Breast epithelium (tissue), 4 donors: ENCODE measurements at regions not wholly inside any gene's neighbourhood (a gene's known extent, or its start where the extent isn't known, plus 50 kb on each side); places are given as distances from the start of the nearest gene placed in this dataset.

Experiments
- DNase-seq, 2 donors: peaks; one replicate each; pipeline ENCODE4 v3.0.0-alpha.2; 2019; ENCODE audit warnings: low spot score in 2 of 2
- H3K27ac ChIP-seq, 2 donors: fragments of 200-600 bp; sonication (generic) in 1 of 2; one replicate each; pipeline ENCODE4 v1.5.1; 2016 to 2019; ENCODE audit warnings: mild to moderate bottlenecking in 1 of 2
- H3K27me3 ChIP-seq, 2 donors: fragments of 200-600 bp; sonication (generic) in 1 of 2; one replicate each; pipeline versions ENCODE4 v1.5.1 to v1.6.0; 2017 to 2019; ENCODE audit warnings: control low read depth in 1 of 2, mild to moderate bottlenecking in 1 of 2
- H3K36me3 ChIP-seq: fragments of 200-600 bp; one replicate; pipeline ENCODE4 v1.5.1; 2019
- H3K4me1 ChIP-seq, 2 donors: fragments of 200-600 bp; sonication (generic); one replicate each; pipeline ENCODE4 v1.5.1; 2016 to 2019; ENCODE audit warnings: control low read depth in 1 of 2
- H3K4me3 ChIP-seq, 3 donors: fragments of 200-600 bp; sonication (generic); 1 replicate in 2 of 3; 2 replicates in 1 of 3; pipeline ENCODE4 v1.5.1; 2016 to 2019; ENCODE audit warnings: mild to moderate bottlenecking in 3 of 3, moderate library complexity in 2 of 3
- H3K9me3 ChIP-seq, 2 donors: fragments of 200-600 bp; sonication (generic) in 1 of 2; one replicate each; pipeline ENCODE4 v1.5.1; 2016 to 2019; ENCODE audit warnings: control low read depth in 1 of 2
- POLR2A ChIP-seq: fragments of 450-650 bp; IDR thresholded peaks from one replicate; pipeline ENCODE4 v1.6.1; 2016; ENCODE audit warnings: antibody characterized with exemption, mild to moderate bottlenecking, moderate library complexity
- POLR2AphosphoS5 ChIP-seq, 3 donors: sonication (generic); formaldehyde crosslinking; IDR thresholded peaks; one replicate each; pipeline ENCODE4 v1.6.1; 2017; ENCODE audit warnings: antibody characterized with exemption in 3 of 3
- intact Hi-C: fragments of 100-400 bp; cut with DNase I; formaldehyde crosslinking; loops from one replicate; pipeline ENCODE4 v1.15.1; 2023; ENCODE audit warnings: low total_unique reads
- TF ChIP-seq, protein P1 (sequence below), 3 donors: fragments of 450-650 bp; IDR thresholded peaks; one replicate each; pipeline ENCODE4 v1.5.1; 2016 to 2017; ENCODE audit warnings: antibody characterized with exemption in 3 of 3, mild to moderate bottlenecking in 3 of 3, moderate library complexity in 3 of 3

DNA sequence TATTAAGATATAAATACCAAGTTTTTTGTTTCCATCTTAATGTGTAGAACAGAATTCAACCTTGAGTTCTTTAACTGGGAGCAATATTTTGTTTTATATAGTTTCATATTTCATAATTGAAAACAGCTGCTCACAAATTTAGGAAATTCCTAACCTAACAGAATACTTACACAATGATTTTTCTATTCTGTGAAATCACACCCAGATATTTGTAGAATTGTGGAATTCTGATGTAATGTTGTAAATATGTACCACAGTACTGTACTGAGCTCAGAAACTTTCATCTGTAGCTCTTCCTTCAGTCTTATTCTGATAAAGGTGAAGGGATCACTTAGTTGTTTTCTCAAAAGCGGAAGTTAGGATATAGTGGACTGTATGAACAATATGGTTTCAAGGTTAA lies 143.4 kb upstream of the GLI3 start:
- no peaks in the 10 kb centered on the region for H3K4me1 ChIP-seq
- no peaks in the 10 kb centered on the region for H3K27me3 ChIP-seq
- no peaks in the 10 kb centered on the region for H3K9me3 ChIP-seq
- no peak overlapping the region for H3K27ac ChIP-seq
- intact Hi-C loops, result no loop called here
- H3K4me3 ChIP-seq, result no peak overlapping the region
- TF ChIP-seq POLR2AphosphoS5 (IDR thresholded peaks at IDR 0.05) (no peak), POLR2A (no peak)
- TF ChIP-seq, protein P1, sequence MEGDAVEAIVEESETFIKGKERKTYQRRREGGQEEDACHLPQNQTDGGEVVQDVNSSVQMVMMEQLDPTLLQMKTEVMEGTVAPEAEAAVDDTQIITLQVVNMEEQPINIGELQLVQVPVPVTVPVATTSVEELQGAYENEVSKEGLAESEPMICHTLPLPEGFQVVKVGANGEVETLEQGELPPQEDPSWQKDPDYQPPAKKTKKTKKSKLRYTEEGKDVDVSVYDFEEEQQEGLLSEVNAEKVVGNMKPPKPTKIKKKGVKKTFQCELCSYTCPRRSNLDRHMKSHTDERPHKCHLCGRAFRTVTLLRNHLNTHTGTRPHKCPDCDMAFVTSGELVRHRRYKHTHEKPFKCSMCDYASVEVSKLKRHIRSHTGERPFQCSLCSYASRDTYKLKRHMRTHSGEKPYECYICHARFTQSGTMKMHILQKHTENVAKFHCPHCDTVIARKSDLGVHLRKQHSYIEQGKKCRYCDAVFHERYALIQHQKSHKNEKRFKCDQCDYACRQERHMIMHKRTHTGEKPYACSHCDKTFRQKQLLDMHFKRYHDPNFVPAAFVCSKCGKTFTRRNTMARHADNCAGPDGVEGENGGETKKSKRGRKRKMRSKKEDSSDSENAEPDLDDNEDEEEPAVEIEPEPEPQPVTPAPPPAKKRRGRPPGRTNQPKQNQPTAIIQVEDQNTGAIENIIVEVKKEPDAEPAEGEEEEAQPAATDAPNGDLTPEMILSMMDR (IDR thresholded peaks at IDR 0.05), result no peak
- H3K36me3 ChIP-seq, result no peaks in the 10 kb centered on the region
- DNase-seq, result no peak

DNA sequence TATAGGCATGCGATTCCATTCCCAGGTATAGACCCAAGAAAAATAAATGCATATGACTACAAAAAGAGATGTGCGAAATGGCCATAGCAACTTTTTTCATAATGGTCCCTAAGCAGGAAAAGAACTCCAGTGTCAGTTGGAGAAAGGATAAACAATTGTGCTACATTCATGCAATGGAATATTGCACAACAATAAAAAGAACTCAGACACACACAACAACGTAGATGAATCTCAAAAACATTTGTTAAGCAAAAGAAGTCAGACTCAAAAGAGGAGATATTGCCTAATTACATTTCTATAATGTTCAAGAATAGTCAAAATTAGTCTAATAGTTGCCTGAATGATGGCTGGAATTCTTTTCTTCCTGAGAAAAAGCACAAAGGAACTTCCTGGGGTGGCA lies 141.1 kb upstream of the GLI3 start:
- TF ChIP-seq POLR2AphosphoS5 (IDR thresholded peaks at IDR 0.05) (no peak), POLR2A (no peak)
- TF ChIP-seq, protein P1 (IDR thresholded peaks at IDR 0.05), result no peak
- H3K27me3 ChIP-seq, result no peaks in the 10 kb centered on the region
- H3K4me1 ChIP-seq, result no peaks in the 10 kb centered on the region
- DNase-seq, result no peak
- H3K27ac ChIP-seq, result no peak overlapping the region
- intact Hi-C loops, result no loop called here
- no peak overlapping the region for H3K4me3 ChIP-seq
- no peaks in the 10 kb centered on the region for H3K9me3 ChIP-seq
- H3K36me3 ChIP-seq, result no peaks in the 10 kb centered on the region

DNA sequence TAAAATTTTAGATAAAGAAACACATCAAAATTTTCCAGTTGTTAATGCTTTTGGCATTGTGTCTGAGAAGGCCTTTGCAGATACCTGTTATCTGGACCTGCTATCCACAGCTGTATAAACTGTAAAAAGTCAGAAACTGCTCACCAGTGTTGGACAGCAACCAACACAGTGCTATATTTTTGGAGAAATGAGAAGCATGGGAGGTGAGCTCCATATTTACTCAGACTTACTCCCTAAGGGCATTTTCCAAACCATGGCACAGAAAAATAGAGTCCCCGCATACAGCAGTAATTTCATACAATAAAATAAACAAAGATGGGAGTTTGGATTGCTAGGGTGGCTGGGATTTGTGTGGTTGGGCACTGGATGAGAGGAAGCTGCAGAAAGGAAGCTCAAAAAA lies 136.3 kb upstream of the GLI3 start:
- intact Hi-C loops, result no loop called here
- Histone ChIP-seq H3K4me3 (no peak overlapping the region), H3K27ac (no peak overlapping the region), H3K27me3 (no peaks in the 10 kb centered on the region), H3K9me3 (peaks cover 0 to 5% of the 10 kb centered on the region in 2 donors), H3K36me3 (no peaks in the 10 kb centered on the region), H3K4me1 (no peaks in the 10 kb centered on the region)
- DNase-seq, result no peak
- TF ChIP-seq POLR2A (no peak), POLR2AphosphoS5 (IDR thresholded peaks at IDR 0.05) (no peak)
- TF ChIP-seq, protein P1 (IDR thresholded peaks at IDR 0.05), result no peak

DNA sequence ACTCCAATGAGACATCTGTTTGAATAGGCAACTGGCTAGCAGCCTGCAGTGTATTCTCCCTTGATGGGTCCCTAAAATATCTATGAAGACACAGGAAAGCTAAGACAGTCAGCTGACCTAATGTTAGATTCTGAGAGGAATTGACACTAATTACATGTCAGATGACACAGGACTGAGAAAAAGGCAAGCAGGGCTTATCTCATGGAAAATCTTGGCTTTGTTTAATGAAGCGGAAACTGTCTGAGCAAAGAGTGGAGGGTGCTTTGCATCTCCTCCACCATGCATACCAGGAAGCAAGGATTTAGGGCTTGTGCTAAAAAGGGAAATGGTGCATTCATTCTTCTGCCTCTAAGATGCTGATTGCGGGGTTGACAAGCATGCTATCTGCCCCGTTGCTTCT lies 135.5 kb upstream of the GLI3 start:
- intact Hi-C loops, result no loop called here
- H3K4me3 ChIP-seq, result no peak overlapping the region
- H3K9me3 ChIP-seq, result peaks cover 0 to 13% of the 10 kb centered on the region in 2 donors
- TF ChIP-seq POLR2A (no peak), POLR2AphosphoS5 (IDR thresholded peaks at IDR 0.05) (no peak)
- TF ChIP-seq, protein P1 (IDR thresholded peaks at IDR 0.05), result no peak
- no peaks in the 10 kb centered on the region for H3K27me3 ChIP-seq
- no peak for DNase-seq
- no peaks in the 10 kb centered on the region for H3K4me1 ChIP-seq
- no peaks in the 10 kb centered on the region for H3K36me3 ChIP-seq
- H3K27ac ChIP-seq, result no peak overlapping the region

DNA sequence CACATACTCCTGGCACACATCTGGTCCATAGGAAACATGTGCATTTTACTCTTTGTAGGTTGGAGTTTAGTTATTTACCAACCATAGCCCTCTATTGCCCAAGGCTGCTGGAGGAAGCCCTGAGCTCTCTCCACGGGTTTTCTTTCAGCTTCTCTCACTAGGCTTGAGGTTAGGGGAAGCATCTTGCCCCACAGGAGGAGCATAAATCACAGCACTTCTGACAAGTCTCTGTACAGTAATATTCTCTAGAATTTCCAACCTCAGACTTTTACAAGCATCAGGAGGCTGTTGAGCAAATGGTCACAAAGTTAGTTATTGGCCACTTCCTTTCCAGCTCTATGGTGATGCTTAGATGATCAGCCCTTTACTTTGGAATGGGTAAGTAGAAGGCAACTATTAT lies 122.9 kb upstream of the GLI3 start:
- TF ChIP-seq POLR2AphosphoS5 (IDR thresholded peaks at IDR 0.05) (no peak), POLR2A (no peak)
- TF ChIP-seq, protein P1 (IDR thresholded peaks at IDR 0.05), result no peak
- no peaks in the 10 kb centered on the region for H3K4me1 ChIP-seq
- no peak overlapping the region for H3K4me3 ChIP-seq
- H3K36me3 ChIP-seq, result no peaks in the 10 kb centered on the region
- H3K27me3 ChIP-seq, result no peaks in the 10 kb centered on the region
- peaks cover under 1 to 9% of the 10 kb centered on the region in 2 donors for H3K9me3 ChIP-seq
- DNase-seq, result no peak
- H3K27ac ChIP-seq, result no peak overlapping the region
- intact Hi-C loops, result no loop called here
